ENCODE measurements at regions not wholly inside any gene's neighbourhood (a gene's known extent, or its start where the extent isn't known, plus 50 kb on each side); places are given as distances from the start of the nearest gene placed in this dataset.

GRCh38 chr3:180199417-180199995, 162.8 kb upstream of the PEX5L start (continued):
- TF ChIP-seq ELF2 (CRISPR knock-in tag; IDR thresholded peaks at IDR 0.05) (no peak), HDAC6 (IDR thresholded peaks at IDR 0.05; ENCODE audit: low read depth, low read length) (no peak), ZNF395 (CRISPR knock-in tag; IDR thresholded peaks at IDR 0.05) (no peak), ARID1B (IDR thresholded peaks at IDR 0.05) (no peak), ZNF253 (CRISPR knock-in tag; conservative IDR thresholded peaks at IDR 0.05) (no peak), MXD1 (CRISPR knock-in tag; IDR thresholded peaks at IDR 0.05; ENCODE audit: borderline replicate concordance, poor library complexity, severe bottlenecking) (no peak), POLR3A (IDR thresholded peaks at IDR 0.05; ENCODE audit: borderline replicate concordance, extremely low read depth, insufficient read depth, insufficient read length) (no peak)

- FAIRE-seq: no peak
- H3K4me1 ChIP-seq (replicated peaks in 1 of 2; ENCODE audit: control insufficient read depth in 2 of 2, insufficient read depth in 2 of 2, low read length in 2 of 2): no peaks in the 10 kb centered on the region
- no peak overlapping the region for H3K27ac ChIP-seq (ENCODE audit: extremely low read depth, low read depth, low read length)
- H3K9ac ChIP-seq (ENCODE audit: insufficient read depth in 1 of 2, low read depth in 2 of 2, low read length in 2 of 2): no peak overlapping the region
- no peaks in the 10 kb centered on the region for H3K79me2 ChIP-seq (ENCODE audit: control insufficient read depth, insufficient read depth, low read length)
- TF ChIP-seq CGGBP1 (CRISPR knock-in tag; IDR thresholded peaks at IDR 0.05): no peak
- no peak for TF ChIP-seq RBM25 (IDR thresholded peaks at IDR 0.05; ENCODE audit: low read depth, low read length, severe bottlenecking)
- no peak for TF ChIP-seq CAMTA2 (CRISPR knock-in tag; conservative IDR thresholded peaks at IDR 0.05)
- TF ChIP-seq ZNF717 (CRISPR knock-in tag; IDR thresholded peaks at IDR 0.05): no peak
- no peak for TF ChIP-seq POLR2A (conservative IDR thresholded peaks at IDR 0.05)
- TF ChIP-seq ZNF696 (CRISPR knock-in tag; conservative IDR thresholded peaks at IDR 0.05): no peak
- TF ChIP-seq HDAC1 (IDR thresholded peaks at IDR 0.05): no peak
- ChIA-PET CTCF (ENCODE audit: low intra/inter-chr PET ratio) (no interaction called here), POLR2A (no interaction called here)
- no peak overlapping the region for H2AFZ ChIP-seq (ENCODE audit: low read depth, low read length)
- no peak for DNase-seq (ENCODE audit: extremely low read depth in 1 of 4, low spot score in 3 of 4)
- H3K4me3 ChIP-seq: no peak overlapping the region
- BruUV-seq (replicated peaks): no TSS peak
- intact Hi-C loops (cut with micrococcal nuclease) (no loop called here), in situ Hi-C loops (cut with MboI) (no loop called here)
- ATAC-seq: no peak
- H3K36me3 ChIP-seq (ENCODE audit: control insufficient read depth, insufficient read depth, low read length): no peaks in the 10 kb centered on the region
- 0% methylated on average over 2 of the region's 2 CpGs for WGBS (ENCODE audit: insufficient coverage, low coverage, missing lambda C conversion rate)
- no peak overlapping the region for H3K4me2 ChIP-seq (ENCODE audit: insufficient read depth, low read length)
- H4K20me1 ChIP-seq (replicated peaks; ENCODE audit: control insufficient read depth, insufficient read depth, low read length): no peaks in the 10 kb centered on the region
- no peaks in the 10 kb centered on the region for H3K27me3 ChIP-seq (ENCODE audit: control insufficient read depth in 2 of 2, insufficient read depth in 2 of 2, low read length in 2 of 2)
- H3K9me1 ChIP-seq (ENCODE audit: control insufficient read depth, insufficient read depth, low read length): no peaks in the 10 kb centered on the region
- H3K9me3 ChIP-seq (replicated peaks; ENCODE audit: control insufficient read depth, insufficient read depth, low read depth, low read length): 0 out of 2 replicates have a peak, but pooled peaks cover 1% of the 10 kb centered on the region
These were observed 179.1 kb upstream of the PEX5L start for GRCh38 chr3:180215866-180216265.
